PC-3 (cell line): ENCODE measurements at regions not wholly inside any gene's neighbourhood (a gene's known extent, or its start where the extent isn't known, plus 50 kb on each side); places are given as distances from the start of the nearest gene placed in this dataset.

ENCODE experiments used
- ATAC-seq: fragments of 200-7000 bp; cut with Tn5 transposase; 2 replicates; pipeline ENCODE4 v1.9.1; 2020; ENCODE audit warnings: mild to moderate bottlenecking, moderate library complexity
- BruUV-seq: library from RNA; stranded (reverse); fragments of 400-500 nt; replicated peaks from 2 replicates; lab custom pipeline; 2021; lab: Mats Ljungman, UMichigan
- CTCF ChIA-PET: fragments of 300-600 bp; sonication (Branson Sonifier 250); formaldehyde crosslinking; loops from one replicate; lab custom pipeline; 2022; ENCODE audit warnings: antibody characterized with exemption; lab: Charles Lee
- POLR2A ChIA-PET: fragments of 300-600 bp; sonication (Branson Sonifier 250); formaldehyde crosslinking; loops from one replicate; lab custom pipeline; 2022; ENCODE audit warnings: antibody characterized with exemption; ENCODE audit not compliant: unreplicated experiment; lab: Charles Lee
- DNase-seq: peaks from one replicate; pipeline ENCODE4 v3.0.0-alpha.2; 2015
- H2AFZ ChIP-seq: fragments of 300-600 bp; sonication (generic); 2 replicates; pipeline ENCODE4 v1.6.0; 2016; ENCODE audit warnings: antibody characterized with exemption, low read length
- H3F3A ChIP-seq: fragments of 300-600 bp; sonication (generic); one replicate; pipeline ENCODE4 v1.6.0; 2017; ENCODE audit warnings: antibody characterized with exemption, low read length, control low read depth, mild to moderate bottlenecking; ENCODE audit not compliant: unreplicated experiment
- H3K27ac ChIP-seq: fragments of 300-600 bp; sonication (generic); 2 replicates; pipeline ENCODE4 v1.5.1; 2016; ENCODE audit warnings: mild to moderate bottlenecking, low read length
- H3K27me3 ChIP-seq: fragments of 300-600 bp; sonication (generic); 2 replicates; pipeline ENCODE4 v1.6.1; 2016; ENCODE audit warnings: low read length, mixed read lengths
- H3K36me3 ChIP-seq: fragments of 300-600 bp; sonication (generic); 2 replicates; pipeline ENCODE4 v1.6.1; 2016; ENCODE audit warnings: low read depth, mixed run types, low read length, mixed read lengths
- H3K4me1 ChIP-seq: fragments of 300-600 bp; sonication (generic); 2 replicates; pipeline ENCODE4 v1.5.1; 2016; ENCODE audit warnings: low read length; ENCODE audit not compliant: insufficient read depth
- H3K4me2 ChIP-seq: fragments of 300-600 bp; sonication (generic); 2 replicates; pipeline ENCODE4 v1.6.0; 2016; ENCODE audit warnings: low read length
- H3K4me3 ChIP-seq: fragments of 300-600 bp; sonication (generic); 2 replicates; pipeline ENCODE4 v1.5.1; 2016; ENCODE audit warnings: mild to moderate bottlenecking, low read length, mixed read lengths
- H3K79me2 ChIP-seq: fragments of 300-600 bp; sonication (generic); 2 replicates; pipeline ENCODE4 v1.6.1; 2017; ENCODE audit warnings: low read length, mixed read lengths
- H3K9ac ChIP-seq: fragments of 300-600 bp; sonication (generic); 2 replicates; pipeline ENCODE4 v1.6.0; 2016; ENCODE audit warnings: mild to moderate bottlenecking, low read length
- H3K9me2 ChIP-seq: fragments of 300-600 bp; sonication (generic); replicated peaks from 2 replicates; pipeline ENCODE4 v1.6.1; 2016; ENCODE audit warnings: mixed run types, low read length, mixed read lengths
- H3K9me3 ChIP-seq: fragments of 300-600 bp; sonication (generic); 2 replicates; pipeline ENCODE4 v1.6.1; 2016; ENCODE audit warnings: low read length, mixed read lengths
- H4K20me1 ChIP-seq: fragments of 300-600 bp; sonication (generic); 2 replicates; pipeline ENCODE4 v1.6.1; 2016; ENCODE audit warnings: low read length, mixed read lengths
- CTCF ChIP-seq: fragments of 300-600 bp; sonication (generic); conservative IDR thresholded peaks from 2 replicates; pipeline ENCODE4 v1.5.1; 2017; ENCODE audit warnings: antibody characterized with exemption, low read depth, mild to moderate bottlenecking, low read length
- EZH2 ChIP-seq: fragments of 300-600 bp; sonication (generic); IDR thresholded peaks from one replicate; pipeline ENCODE4 v1.6.1; 2017; ENCODE audit warnings: antibody characterized with exemption, mild to moderate bottlenecking, low read length; ENCODE audit not compliant: unreplicated experiment
- EZH2phosphoT487 ChIP-seq: fragments of 300-600 bp; sonication (generic); IDR thresholded peaks from 2 replicates; pipeline ENCODE4 v1.6.1; 2018; ENCODE audit warnings: mild to moderate bottlenecking, antibody characterized with exemption, low read length, borderline replicate concordance
- intact Hi-C: fragments of 100-400 bp; cut with micrococcal nuclease; formaldehyde crosslinking; loops from 2 replicates; pipeline ENCODE4 v1.9.0; 2023

GRCh38 chr10:30554440-30554825 is 75.1 kb downstream of the LYZL2 start:
- no peak overlapping the region for H3K27ac ChIP-seq
- no peaks in the 10 kb centered on the region for H3K9me3 ChIP-seq
- H3K4me3 ChIP-seq: peak overlapping the region; percentile 37; the same call in 1 of the 2 replicates
- H3K27me3 ChIP-seq: no peaks in the 10 kb centered on the region
- no peak for TF ChIP-seq CTCF
- no peak for TF ChIP-seq EZH2
- no peak for TF ChIP-seq EZH2phosphoT487
- H3F3A ChIP-seq: no peaks in the 10 kb centered on the region
- no peaks in the 10 kb centered on the region for H3K79me2 ChIP-seq
- POLR2A ChIA-PET: no interaction called here
- H4K20me1 ChIP-seq: no peaks in the 10 kb centered on the region
- peak overlapping the region; percentile 88 for H2AFZ ChIP-seq
- no peak for ATAC-seq
- no peaks in the 10 kb centered on the region for H3K36me3 ChIP-seq
- DNase-seq: no peak
- BruUV-seq: no TSS peak
- no peak overlapping the region for H3K9ac ChIP-seq
- H3K4me2 ChIP-seq: peak overlapping the region; percentile 70
- CTCF ChIA-PET: no interaction called here
- H3K4me1 ChIP-seq: peaks cover 10% of the 10 kb centered on the region
- intact Hi-C loops: no loop called here
- H3K9me2 ChIP-seq: no peaks in the 10 kb centered on the region

GRCh38 chr10:30553626-30554439 is 75.7 kb downstream of the LYZL2 start:
- H3K9me2 ChIP-seq: no peaks in the 10 kb centered on the region
- H2AFZ ChIP-seq: peak overlapping the region; percentile 88
- TF ChIP-seq EZH2 (no peak), EZH2phosphoT487 (no peak), CTCF (no peak)
- peaks cover 10% of the 10 kb centered on the region for H3K4me1 ChIP-seq
- no TSS peak for BruUV-seq
- H3F3A ChIP-seq: no peaks in the 10 kb centered on the region
- H4K20me1 ChIP-seq: no peaks in the 10 kb centered on the region
- intact Hi-C loops: no loop called here
- DNase-seq: peak; percentile 16
- no peaks in the 10 kb centered on the region for H3K9me3 ChIP-seq
- no peaks in the 10 kb centered on the region for H3K79me2 ChIP-seq
- ChIA-PET CTCF (no interaction called here), POLR2A (no interaction called here)
- H3K27ac ChIP-seq: no peak overlapping the region
- no peak overlapping the region for H3K9ac ChIP-seq
- peak; percentile 89 for ATAC-seq
- H3K4me3 ChIP-seq: peak overlapping the region; percentile 37; the same call in 1 of the 2 replicates
- peak overlapping the region; percentile 70 for H3K4me2 ChIP-seq
- no peaks in the 10 kb centered on the region for H3K27me3 ChIP-seq
- no peaks in the 10 kb centered on the region for H3K36me3 ChIP-seq

- no peak overlapping the region for H3K4me2 ChIP-seq
- POLR2A ChIA-PET: no interaction called here
- no peaks in the 10 kb centered on the region for H4K20me1 ChIP-seq
- DNase-seq (no peak), ATAC-seq (no peak)
- no peaks in the 10 kb centered on the region for H3K27me3 ChIP-seq
- H3K9me3 ChIP-seq: no peaks in the 10 kb centered on the region
- no peak overlapping the region for H3K9ac ChIP-seq
- intact Hi-C loops: no loop called here
- H3K9me2 ChIP-seq: no peaks in the 10 kb centered on the region
- H3K27ac ChIP-seq: no peak overlapping the region
- no peaks in the 10 kb centered on the region for H3K79me2 ChIP-seq
- H3F3A ChIP-seq: no peaks in the 10 kb centered on the region
- TF ChIP-seq EZH2: no peak
- TF ChIP-seq EZH2phosphoT487: no peak
- no peak for TF ChIP-seq CTCF
- no peak overlapping the region for H3K4me3 ChIP-seq
- CTCF ChIA-PET: no interaction called here
- BruUV-seq: no TSS peak
- H3K36me3 ChIP-seq: no peaks in the 10 kb centered on the region
- H2AFZ ChIP-seq: no peak overlapping the region
- peaks cover 10% of the 10 kb centered on the region for H3K4me1 ChIP-seq
Observed at GRCh38 chr10:30553018-30553625, 76.4 kb downstream of the LYZL2 start.
